Skeletal muscle satellite cell (primary cell): ENCODE measurements at regions not wholly inside any gene's neighbourhood (a gene's known extent, or its start where the extent isn't known, plus 50 kb on each side); places are given as distances from the start of the nearest gene placed in this dataset.

Experiments used
- H3K27me3 ChIP-seq: 2 replicates; pipeline ENCODE4 v1.7.0; 2013; ENCODE audit warnings: low read length; ENCODE audit not compliant: control insufficient read depth, insufficient read depth
- H3K36me3 ChIP-seq: 2 replicates; pipeline ENCODE4 v1.7.0; 2013; ENCODE audit warnings: mild to moderate bottlenecking, control low read depth, low read length; ENCODE audit not compliant: insufficient read depth
- H3K4me1 ChIP-seq: 2 replicates; pipeline ENCODE4 v1.7.0; 2013; ENCODE audit warnings: low read length; ENCODE audit not compliant: control insufficient read depth, insufficient read depth
- H3K4me2 ChIP-seq: 2 replicates; pipeline ENCODE4 v1.7.0; 2013; ENCODE audit warnings: mild to moderate bottlenecking, low read length
- H3K4me3 ChIP-seq: 2 replicates; pipeline ENCODE4 v1.7.0; 2013; ENCODE audit warnings: low read length
- H3K9ac ChIP-seq: 2 replicates; pipeline ENCODE4 v1.7.0; 2013; ENCODE audit warnings: mild to moderate bottlenecking, low read depth, low read length, moderate library complexity
- H3K9me3 ChIP-seq: replicated peaks from 2 replicates; pipeline ENCODE4 v1.7.0; 2013; ENCODE audit warnings: mild to moderate bottlenecking, control low read depth, low read length

DNA sequence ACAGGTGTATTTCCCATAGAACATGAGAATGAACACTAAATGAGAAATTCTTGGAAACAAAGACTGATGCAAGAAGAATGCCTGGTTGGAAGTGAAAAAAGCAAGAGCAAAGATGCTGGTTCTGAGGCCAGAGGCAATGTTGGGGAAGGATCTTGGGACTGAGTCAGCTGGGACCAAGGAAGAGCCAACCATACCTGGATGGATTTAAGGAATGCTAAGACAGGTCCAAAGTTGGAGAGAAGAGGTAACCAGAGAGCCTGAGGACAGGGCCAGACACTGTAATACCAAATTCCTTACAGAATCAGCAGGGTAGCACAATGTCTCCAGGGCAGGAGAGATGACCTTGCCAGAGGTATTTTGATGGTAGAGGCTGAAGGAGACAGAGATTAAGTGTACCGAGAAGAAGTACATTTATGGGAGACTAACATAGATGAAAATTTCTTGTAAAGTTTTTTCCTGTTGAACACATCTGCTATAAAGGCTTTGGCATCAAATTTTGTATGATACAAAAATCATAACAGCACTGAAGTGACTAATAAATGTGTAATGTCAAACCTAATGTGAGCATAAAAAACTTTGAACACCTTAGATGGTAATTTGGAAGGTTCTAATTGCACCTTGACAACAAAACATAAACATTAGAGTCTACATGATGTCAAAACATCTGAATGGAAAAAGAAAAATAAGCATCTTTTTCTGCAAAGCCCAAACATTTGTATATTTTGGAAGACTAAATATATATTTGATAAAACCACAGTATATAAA, 221.7 kb upstream of the MARCKS start:
- Histone ChIP-seq H3K27me3 (no peaks in the 10 kb centered on the region), H3K9me3 (no peaks in the 10 kb centered on the region), H3K4me2 (no peak overlapping the region), H3K4me3 (no peak overlapping the region), H3K4me1 (peaks cover 23% of the 10 kb centered on the region), H3K9ac (no peak overlapping the region), H3K36me3 (no peaks in the 10 kb centered on the region)

DNA sequence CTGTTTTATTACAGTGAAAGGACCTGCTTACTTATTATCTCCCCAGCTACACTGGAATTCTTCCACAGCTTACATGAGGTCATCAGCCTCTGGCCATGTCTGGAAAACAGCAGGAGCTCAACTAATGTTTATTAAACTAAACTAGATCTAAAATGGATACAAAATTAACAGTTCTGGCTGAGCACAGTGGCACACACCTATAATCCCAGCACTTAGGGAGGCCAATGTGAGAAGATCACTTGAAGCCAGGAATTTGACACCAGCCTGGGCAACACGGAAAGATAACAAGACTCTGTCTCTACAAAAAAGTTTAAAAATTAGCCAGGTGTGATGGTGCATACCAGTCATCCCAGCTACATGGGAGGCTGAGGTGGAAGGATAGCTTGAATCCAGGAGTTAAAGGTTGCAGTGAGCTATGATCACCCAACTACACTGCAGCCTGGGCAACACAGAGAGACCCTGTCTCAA, 220.8 kb upstream of the MARCKS start:
- Histone ChIP-seq H3K4me1 (peaks cover 15% of the 10 kb centered on the region), H3K9me3 (no peaks in the 10 kb centered on the region), H3K36me3 (no peaks in the 10 kb centered on the region), H3K9ac (no peak overlapping the region), H3K4me3 (no peak overlapping the region), H3K4me2 (no peak overlapping the region), H3K27me3 (no peaks in the 10 kb centered on the region)

DNA sequence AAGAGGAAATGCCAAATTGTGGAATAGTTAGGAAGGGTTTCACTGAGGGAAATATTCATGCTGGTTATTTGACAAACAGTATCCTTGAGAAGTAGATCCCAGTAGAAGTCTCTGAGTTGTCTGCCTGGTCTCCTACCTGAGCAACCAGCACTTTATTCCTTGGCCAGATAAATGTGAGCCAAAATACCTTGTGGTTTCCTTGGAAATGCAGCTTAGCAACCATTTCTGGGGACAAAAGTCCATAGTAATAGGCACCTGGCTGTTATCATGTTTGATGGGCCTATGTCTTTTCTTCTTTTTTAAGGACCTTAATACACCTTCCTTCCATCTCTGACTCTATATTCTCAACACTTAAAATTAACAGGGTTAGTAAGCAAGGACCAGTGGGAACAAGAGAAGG, 217.1 kb upstream of the MARCKS start:
- H3K4me2 ChIP-seq, result no peak overlapping the region
- H3K36me3 ChIP-seq, result no peaks in the 10 kb centered on the region
- H3K4me1 ChIP-seq, result peaks cover 7% of the 10 kb centered on the region
- no peaks in the 10 kb centered on the region for H3K9me3 ChIP-seq
- no peak overlapping the region for H3K9ac ChIP-seq
- H3K4me3 ChIP-seq, result no peak overlapping the region
- no peaks in the 10 kb centered on the region for H3K27me3 ChIP-seq

DNA sequence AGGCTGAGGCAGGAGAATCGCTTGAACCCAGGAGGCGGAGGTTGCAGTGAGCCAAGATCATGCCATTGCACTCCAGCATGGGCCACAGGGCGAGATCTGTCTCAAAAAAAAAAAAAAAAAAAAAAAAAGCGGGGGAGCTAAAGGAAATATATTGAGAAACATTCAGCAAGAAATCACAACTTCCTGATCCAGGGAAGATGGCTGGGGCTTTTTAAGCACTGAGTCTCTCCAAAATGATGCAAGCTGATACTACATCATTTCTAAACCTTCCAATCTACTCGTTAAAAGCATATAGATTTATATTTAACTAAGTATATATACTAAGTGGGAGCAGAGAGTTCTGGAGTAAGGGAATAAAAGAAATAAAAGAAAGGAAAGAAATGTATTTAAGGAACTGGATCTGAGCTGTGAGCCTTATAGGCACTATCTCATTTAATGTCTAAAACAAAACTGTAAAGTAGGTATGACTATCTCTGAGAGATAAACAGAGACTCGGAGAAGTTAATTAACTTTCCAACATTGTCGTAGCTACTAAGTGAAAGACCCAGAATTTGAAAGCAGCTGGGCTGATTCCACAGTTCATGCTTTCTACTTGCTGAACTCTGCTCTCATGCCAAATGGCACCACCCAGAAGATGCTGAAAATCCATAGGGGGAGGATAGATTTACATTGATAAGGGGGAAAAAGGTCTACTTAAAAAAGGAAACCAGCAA, 215.0 kb upstream of the MARCKS start:
- no peaks in the 10 kb centered on the region for H3K27me3 ChIP-seq
- H3K4me2 ChIP-seq, result no peak overlapping the region
- no peaks in the 10 kb centered on the region for H3K9me3 ChIP-seq
- no peak overlapping the region for H3K9ac ChIP-seq
- H3K36me3 ChIP-seq, result no peaks in the 10 kb centered on the region
- peaks cover 16% of the 10 kb centered on the region for H3K4me1 ChIP-seq
- no peak overlapping the region for H3K4me3 ChIP-seq

DNA sequence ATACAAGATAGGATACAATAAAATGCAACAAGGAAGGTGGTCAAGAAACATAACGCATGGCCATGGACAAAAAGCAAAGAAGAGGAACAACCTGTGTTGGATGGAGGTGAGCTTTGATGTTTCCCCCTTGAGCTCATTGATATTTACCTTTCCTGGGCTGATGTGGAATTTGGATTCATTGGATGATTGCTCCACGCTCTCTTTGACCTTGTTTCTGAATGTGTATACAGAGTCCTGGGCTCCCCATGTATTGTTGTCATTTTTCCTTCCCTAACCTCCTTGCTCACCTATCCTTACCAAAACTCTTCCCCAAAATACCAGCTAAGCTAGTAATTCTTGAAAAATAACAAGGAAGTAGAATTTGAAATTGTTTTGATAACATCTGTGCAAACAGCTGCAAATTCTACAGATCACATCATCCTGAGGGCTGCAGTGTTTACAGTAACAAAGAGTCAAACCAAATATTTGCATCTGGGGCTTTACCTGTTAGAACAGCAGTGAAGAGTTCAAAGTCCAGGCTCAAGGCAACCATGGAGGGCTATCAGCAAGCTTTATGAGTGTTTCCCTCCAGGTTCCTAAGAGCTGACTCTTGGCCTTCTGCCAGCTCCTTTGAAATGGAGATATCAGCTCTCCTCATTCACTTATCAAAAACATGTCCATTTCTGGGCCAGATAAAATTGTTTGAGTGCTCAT, 214.3 kb upstream of the MARCKS start:
- no peaks in the 10 kb centered on the region for H3K36me3 ChIP-seq
- H3K4me1 ChIP-seq, result peaks cover 16% of the 10 kb centered on the region
- no peaks in the 10 kb centered on the region for H3K27me3 ChIP-seq
- no peak overlapping the region for H3K4me3 ChIP-seq
- no peak overlapping the region for H3K9ac ChIP-seq
- H3K9me3 ChIP-seq, result no peaks in the 10 kb centered on the region
- no peak overlapping the region for H3K4me2 ChIP-seq

DNA sequence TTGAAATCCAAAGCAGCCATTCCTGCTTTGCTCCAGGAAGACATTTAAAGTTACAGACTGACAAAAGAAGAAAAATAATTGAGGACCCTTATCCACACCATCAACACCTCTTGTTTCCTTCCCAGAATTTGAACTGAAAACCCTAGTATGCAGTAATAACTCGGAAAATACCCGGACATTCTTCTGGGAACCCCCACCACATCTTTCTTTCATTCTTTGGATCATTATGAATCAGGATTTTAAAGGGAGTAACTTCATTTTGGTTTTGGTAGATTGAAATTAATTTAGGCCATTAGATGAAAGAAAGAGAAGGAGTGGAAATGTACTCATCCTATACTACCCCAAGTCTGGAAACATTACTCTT, 213.8 kb upstream of the MARCKS start:
- Histone ChIP-seq H3K4me3 (no peak overlapping the region), H3K4me2 (no peak overlapping the region), H3K9me3 (no peaks in the 10 kb centered on the region), H3K9ac (no peak overlapping the region), H3K36me3 (no peaks in the 10 kb centered on the region), H3K4me1 (peaks cover 16% of the 10 kb centered on the region), H3K27me3 (no peaks in the 10 kb centered on the region)

DNA sequence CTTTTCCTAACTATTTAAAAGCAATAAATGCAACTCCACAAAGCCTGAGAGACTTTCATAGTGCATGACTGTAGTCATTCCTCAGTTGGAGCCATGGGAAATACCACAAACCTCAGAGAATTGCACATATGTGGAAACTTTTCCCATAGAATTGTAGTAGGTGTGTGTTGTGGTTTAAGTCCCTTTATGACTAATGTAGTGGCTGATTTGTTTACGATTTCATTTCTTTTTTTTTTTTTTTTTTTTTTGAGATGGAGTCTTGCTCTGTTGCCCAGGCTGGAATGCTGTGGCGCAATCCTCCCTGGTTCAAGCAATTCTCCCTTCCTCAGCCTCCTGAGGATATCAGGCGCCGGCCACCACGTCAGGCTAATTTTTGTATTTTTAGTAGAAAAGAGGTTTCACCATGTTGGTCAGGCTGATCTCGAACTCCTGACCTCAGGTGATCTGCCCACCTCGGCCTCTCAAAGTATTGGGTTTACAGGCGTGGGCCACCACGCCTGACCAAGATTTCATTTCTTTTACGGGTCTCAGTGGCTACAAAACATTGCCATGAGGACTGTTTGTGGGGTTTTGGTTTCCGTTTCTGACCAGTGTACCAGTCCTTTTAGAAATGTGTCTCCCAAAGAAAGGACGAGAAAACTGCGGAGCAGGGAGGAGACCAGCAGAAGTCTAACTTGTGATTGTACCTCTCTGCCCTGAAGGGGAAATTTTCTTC, 212.1 kb upstream of the MARCKS start:
- H3K4me3 ChIP-seq, result no peak overlapping the region
- peak overlapping the region; percentile 25 for H3K9ac ChIP-seq
- peaks cover 16% of the 10 kb centered on the region for H3K4me1 ChIP-seq

DNA sequence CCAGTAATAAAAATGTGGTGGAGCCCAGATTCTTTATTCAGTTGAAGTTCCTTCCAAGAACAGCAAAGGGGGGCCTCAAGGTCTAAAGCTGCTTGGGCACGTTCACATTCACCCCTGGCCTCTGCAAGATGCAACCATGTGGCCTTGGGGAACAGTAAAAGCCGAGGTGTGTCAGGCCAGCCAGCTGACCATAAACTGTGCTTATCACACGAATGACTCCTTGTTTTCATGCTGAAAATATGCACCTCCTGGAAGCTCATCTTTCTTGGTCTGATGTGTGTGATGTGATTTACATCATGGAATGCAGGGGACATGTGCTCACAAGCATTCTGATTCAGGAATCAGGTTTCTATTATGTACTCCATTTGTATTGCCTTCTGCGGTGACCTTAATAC, 211.6 kb upstream of the MARCKS start:
- Histone ChIP-seq H3K9me3 (no peaks in the 10 kb centered on the region), H3K4me2 (peak overlapping the region; percentile 29), H3K9ac (peak overlapping the region; percentile 25), H3K36me3 (no peaks in the 10 kb centered on the region), H3K27me3 (no peaks in the 10 kb centered on the region), H3K4me3 (no peak overlapping the region), H3K4me1 (peaks cover 16% of the 10 kb centered on the region)

More for the DNA sequence above, 212.1 kb upstream of the MARCKS start:
- peak overlapping the region; percentile 29 for H3K4me2 ChIP-seq
- H3K36me3 ChIP-seq, result no peaks in the 10 kb centered on the region
- H3K9me3 ChIP-seq, result no peaks in the 10 kb centered on the region
- H3K27me3 ChIP-seq, result no peaks in the 10 kb centered on the region

DNA sequence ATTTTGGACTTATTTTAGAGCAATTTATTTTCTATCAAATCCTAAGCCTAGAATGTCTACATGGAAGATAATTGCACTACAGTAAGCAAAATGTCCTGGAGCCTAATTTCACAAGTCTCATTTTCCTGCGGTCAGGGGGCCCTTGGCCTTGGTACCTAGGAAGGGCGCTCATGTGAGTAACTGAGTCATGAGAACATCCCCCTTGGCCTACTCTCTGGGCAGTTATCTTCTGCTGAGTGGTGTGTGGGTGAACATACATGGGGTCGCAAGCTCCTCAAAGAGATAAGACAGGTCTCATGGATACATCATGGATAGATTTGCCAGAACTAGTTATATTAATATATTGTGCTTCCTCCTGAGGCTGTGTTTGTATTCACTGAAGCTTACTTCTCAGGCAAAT, 211.2 kb upstream of the MARCKS start:
- no peaks in the 10 kb centered on the region for H3K27me3 ChIP-seq

DNA sequence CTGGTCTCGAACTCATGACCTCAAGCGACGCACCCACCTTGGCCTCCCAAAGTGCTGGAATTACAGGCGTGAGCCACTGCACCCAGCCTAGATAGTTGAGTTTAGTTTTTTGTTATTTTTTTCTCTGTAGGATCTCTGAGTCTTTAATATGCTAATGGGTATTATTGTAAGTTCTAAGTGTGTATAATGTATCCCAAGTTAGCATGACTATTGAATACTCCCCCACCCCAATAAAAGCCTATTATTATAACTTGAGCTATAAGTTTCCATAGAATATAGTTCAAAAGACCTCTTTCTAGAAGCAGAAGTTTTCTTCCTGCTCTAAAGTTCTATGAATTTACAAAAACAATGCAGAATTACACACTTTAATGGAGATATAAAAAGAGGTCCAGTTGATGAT, 210.4 kb upstream of the MARCKS start:
- Histone ChIP-seq H3K4me2 (no peak overlapping the region), H3K9ac (no peak overlapping the region), H3K4me3 (no peak overlapping the region), H3K4me1 (peaks cover 16% of the 10 kb centered on the region), H3K36me3 (no peaks in the 10 kb centered on the region), H3K27me3 (no peaks in the 10 kb centered on the region), H3K9me3 (no peaks in the 10 kb centered on the region)

More for the DNA sequence above, 211.2 kb upstream of the MARCKS start:
- Histone ChIP-seq H3K4me2 (no peak overlapping the region), H3K9ac (no peak overlapping the region), H3K9me3 (no peaks in the 10 kb centered on the region), H3K36me3 (no peaks in the 10 kb centered on the region), H3K4me1 (peaks cover 16% of the 10 kb centered on the region), H3K4me3 (no peak overlapping the region)
